ENCODE measurements at regions not wholly inside any gene's neighbourhood (a gene's known extent, or its start where the extent isn't known, plus 50 kb on each side); places are given as distances from the start of the nearest gene placed in this dataset.
"Not testable (repeated sequence)": the region's sequence is repeated elsewhere in the genome, so short reads cannot be mapped to it uniquely, and the experiment has no call there.

GRCh38 chr6:169101036-169101805, 152.4 kb downstream of the THBS2 start:
- peak; percentile 2 for DNase-seq (ENCODE audit: low read depth)

- peak; percentile 56 for DNase-seq (ENCODE audit: low read depth)
Measured at GRCh38 chr6:169099411-169100202, 154.0 kb downstream of the THBS2 start.

GRCh38 chr6:169098651-169099050, 155.0 kb downstream of the THBS2 start:
- not testable (repeated sequence) for DNase-seq (ENCODE audit: low read depth)

DNA sequence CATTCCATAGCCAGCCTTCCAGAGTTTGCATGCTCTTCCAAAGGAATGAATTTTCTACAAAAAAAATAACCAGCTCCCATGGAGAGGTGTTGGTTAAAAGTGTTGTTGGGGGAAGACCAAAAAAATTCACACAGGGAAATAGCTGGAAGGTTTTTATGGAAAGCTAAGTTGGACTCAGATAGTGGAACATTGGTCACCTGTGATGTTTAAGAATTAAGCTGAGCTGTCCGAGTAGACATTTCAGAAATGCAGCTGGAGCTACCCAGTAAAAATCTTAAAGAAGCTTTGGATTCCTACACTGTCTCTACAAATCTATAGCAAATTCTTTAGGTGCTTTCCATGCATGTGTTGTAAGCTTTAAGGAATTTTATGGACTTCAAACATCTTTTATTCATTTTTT, 155.5 kb downstream of the THBS2 start:
- no peak for DNase-seq (ENCODE audit: low read depth)

DNA sequence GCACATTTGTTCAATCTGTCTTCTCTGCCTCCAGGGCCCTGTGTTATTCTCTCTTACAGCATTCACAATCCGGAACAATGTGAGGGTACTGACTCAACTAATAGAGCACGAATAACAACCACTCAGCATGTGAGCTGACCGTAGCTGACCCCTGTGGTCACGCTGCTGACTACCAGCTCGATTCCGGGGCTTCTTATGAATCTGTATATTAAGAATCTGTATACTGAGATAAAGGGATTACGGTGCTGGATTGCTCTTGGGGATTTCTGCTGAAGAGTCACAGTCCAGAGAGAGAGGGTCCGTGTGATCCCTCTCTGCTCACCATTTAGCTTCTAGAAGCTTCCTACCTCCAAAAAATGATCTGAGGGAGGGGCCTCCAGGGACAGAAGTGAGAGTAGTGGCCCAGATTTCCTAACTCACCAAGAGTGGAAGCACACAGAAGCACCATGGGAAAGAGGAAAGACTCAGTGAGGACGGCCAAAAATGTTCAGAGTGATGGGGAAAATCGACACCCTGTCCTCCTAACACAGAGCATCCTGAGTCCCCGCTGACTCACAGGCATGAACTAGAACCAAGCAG, 156.2 kb downstream of the THBS2 start:
- peak; percentile 85 for DNase-seq (ENCODE audit: low read depth)

- DNase-seq (ENCODE audit: low read depth), result no peak
Measured at GRCh38 chr6:169096388-169096787, 157.3 kb downstream of the THBS2 start.

GRCh38 chr6:169095153-169095552, 158.5 kb downstream of the THBS2 start:
- no peak for DNase-seq (ENCODE audit: low read depth)

DNA sequence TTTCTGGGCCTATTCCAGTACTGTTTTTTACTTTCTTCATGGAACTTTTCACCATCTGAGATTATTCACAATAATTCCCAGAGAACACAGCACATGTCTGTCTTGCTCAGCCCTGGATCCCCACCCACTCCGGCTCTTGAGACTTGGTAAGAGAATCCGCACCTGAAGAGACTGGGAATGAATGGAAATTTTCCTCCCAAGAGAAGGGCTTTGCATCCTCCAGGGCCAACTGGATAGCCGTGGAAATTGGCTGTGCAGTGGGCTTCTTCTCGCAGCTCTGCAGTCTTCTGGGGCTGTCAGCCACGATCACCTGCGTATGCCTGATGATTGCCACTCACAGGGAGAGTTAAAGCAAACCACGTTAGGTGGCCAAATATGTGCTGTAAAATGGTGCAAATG, 159.1 kb downstream of the THBS2 start:
- no peak for DNase-seq (ENCODE audit: low read depth)

DNA sequence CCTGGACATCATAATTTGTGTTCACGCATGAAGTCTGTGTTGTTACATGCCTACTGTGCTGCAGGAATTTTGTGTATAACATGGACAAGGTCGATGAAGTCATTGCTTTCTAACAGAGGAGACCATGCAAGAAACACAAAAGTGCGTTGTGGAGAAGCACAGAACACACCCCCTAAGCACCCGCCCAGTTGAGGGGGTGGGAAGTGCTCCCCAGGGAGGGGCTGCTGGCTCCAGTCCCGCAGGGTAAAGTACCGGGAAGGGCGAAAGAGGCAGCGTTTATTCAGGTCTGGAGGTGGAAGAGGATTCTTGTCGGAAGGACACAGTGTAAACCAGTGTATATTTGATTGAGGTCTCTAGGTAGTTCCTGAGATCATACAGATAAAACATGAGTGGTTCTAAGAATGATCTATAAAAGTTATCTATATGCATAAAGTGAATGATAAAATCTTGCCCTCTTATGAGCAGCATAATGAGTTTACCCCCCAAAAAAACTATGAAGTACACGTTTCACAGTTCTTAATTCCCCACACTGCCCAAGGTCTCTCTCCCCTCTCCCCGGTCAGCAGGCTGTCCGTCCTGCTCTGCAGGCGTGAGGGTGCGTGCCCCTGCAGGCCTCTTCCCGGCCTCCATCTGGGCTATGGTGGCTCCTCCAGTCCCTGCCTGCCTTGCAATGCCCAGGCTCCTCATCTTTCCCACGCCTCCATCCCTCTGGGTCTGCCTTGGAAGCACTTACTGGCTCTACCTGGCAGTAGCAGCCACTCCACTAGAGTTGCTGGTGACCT, 159.7 kb downstream of the THBS2 start:
- DNase-seq (ENCODE audit: low read depth), result no peak

- no peak for DNase-seq (ENCODE audit: low read depth)
Measured at GRCh38 chr6:169093066-169093723, 160.5 kb downstream of the THBS2 start.

DNA sequence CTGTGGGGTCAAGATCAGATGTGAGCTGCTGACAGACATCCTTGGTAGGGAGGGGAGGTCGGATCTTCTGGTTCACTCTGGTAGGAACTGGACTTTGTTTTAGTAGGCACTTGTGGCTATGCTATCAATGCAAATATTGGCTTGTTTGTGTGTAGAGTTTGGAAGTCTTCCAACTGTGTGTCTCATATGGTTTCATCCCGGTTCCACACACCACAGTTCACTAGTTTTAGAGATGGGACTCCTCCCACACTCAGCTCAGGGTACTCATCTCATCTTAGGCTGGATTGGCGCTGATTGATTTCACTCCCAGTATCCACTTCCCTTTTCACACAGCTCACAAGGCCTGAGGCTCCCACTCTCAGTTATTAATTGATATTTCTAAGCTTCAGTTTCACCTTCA, 161.3 kb downstream of the THBS2 start:
- DNase-seq (ENCODE audit: low read depth), result peak; percentile 31

GRCh38 chr6:169090514-169091127, 163.0 kb downstream of the THBS2 start:
- DNase-seq (ENCODE audit: low read depth), result not testable (repeated sequence)

DNA sequence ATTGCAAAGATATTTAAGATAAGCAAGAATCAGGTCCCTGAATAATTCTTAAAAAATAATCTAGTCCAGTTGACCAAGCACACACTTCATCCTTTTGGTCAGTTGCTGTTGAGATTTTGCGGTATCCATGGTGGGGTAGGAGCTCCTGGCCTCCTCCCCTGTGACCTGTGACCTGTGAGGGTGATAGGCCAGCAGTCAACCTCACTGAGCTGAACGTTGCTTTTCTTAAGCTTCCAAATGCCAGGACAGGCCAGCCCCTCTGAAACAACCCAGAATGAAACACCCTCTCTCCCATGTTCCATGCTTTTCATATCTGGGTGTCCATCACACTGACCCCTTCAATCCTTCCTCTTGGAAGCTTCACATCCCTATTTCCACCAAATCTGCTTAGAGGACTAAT, 164.9 kb downstream of the THBS2 start:
- DNase-seq (ENCODE audit: low read depth), result no peak

GRCh38 chr6:169087443-169088041, 166.1 kb downstream of the THBS2 start:
- DNase-seq (ENCODE audit: low read depth), result no peak

DNA sequence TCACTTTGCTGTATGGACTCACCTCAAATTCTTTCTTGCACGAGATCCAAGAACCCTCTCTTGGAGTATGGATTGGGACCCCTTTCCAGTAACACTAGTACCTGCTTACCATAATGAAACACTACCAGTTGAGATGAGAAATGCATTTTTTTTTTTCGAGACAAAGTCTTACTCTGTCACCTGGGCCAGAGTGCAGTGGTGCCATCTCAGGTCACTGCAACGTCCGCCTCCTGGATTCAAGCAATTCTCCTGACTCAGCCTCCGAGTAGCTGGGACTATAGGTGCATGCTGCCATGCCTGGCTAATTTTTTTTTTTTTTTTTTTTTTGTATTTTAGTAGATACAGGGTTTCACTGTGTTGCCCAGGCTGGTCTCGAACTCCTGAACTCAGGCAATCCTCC, 167.0 kb downstream of the THBS2 start:
- not testable (repeated sequence) for DNase-seq (ENCODE audit: low read depth)

DNA sequence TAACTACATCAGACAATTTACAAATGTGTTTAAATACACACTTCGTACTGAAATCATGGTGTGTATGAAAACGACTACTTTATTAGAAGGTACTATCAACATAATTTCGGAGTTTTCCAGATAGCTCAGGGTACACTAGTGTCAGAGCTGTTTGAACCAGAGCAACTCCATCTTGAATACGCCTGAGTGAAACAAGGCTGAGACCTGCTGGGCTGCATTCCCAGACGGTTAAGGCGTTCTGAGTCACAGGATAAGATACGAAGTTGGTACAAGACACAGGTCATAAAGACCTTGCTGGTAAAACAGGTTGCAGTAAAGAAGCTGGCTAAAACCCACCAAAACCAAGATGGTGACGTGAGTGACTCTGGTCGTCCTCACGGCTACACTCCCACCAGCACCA, 167.6 kb downstream of the THBS2 start:
- DNase-seq (ENCODE audit: low read depth), result no peak

GRCh38 chr6:169085466-169085865, 168.2 kb downstream of the THBS2 start:
- DNase-seq (ENCODE audit: low read depth), result no peak

DNA sequence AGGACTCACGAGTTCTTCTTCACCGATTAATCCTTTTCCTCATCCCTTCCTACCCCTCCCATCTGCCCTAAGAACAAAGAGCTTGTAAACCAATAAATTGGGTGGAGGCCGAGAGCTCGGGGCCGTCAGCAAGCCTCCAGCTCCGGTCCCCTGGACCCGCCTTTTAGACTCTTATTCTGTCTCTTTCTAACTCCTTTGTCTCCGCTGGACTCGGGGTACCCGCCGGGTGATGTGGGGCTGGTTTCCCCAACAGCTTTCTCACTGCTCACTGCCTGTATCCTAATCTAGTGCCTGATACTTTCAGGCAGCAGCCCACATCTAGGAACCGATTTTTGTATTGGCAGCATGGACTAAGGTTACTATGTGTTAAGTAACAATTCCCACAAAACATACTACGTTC, 169.1 kb downstream of the THBS2 start:
- DNase-seq (ENCODE audit: low read depth), result not testable (repeated sequence)

GRCh38 chr6:169084067-169084466, 169.6 kb downstream of the THBS2 start:
- DNase-seq (ENCODE audit: low read depth), result no peak

GRCh38 chr6:169083508-169083874, 170.2 kb downstream of the THBS2 start:
- no peak for DNase-seq (ENCODE audit: low read depth)
